A673 (cell line): ENCODE measurements at regions not wholly inside any gene's neighbourhood (a gene's known extent, or its start where the extent isn't known, plus 50 kb on each side); places are given as distances from the start of the nearest gene placed in this dataset.

Experiments used
- BruUV-seq: library from RNA; stranded (reverse); fragments of 400-500 nt; replicated peaks from 2 replicates; lab custom pipeline; 2021; lab: Mats Ljungman, UMichigan
- CTCF ChIA-PET: fragments of 300-600 bp; sonication (Branson Sonifier 250); formaldehyde crosslinking; loops from one replicate; lab custom pipeline; 2022; ENCODE audit warnings: antibody characterized with exemption; lab: Charles Lee
- POLR2A ChIA-PET: fragments of 300-600 bp; sonication (Branson Sonifier 250); formaldehyde crosslinking; loops from one replicate; lab custom pipeline; 2022; ENCODE audit warnings: antibody characterized with exemption; ENCODE audit not compliant: low non-redundant PET; lab: Charles Lee
- DNase-seq: peaks from one replicate; pipeline ENCODE4 v3.0.0-alpha.2; 2015; ENCODE audit warnings: low spot score
- H3K27ac ChIP-seq: fragments of 200-600 bp; sonication (generic); 2 replicates; pipeline ENCODE4 v1.5.1; 2016; ENCODE audit warnings: mixed run types, low read depth, mild to moderate bottlenecking, mixed read lengths, antibody characterized with exemption, low read length; ENCODE audit not compliant: poor library complexity, severe bottlenecking
- H3K27me3 ChIP-seq: fragments of 200-600 bp; sonication (generic); replicated peaks from 2 replicates; pipeline ENCODE4 v1.6.1; 2017; ENCODE audit warnings: mixed run types, low read depth, mild to moderate bottlenecking, mixed read lengths, antibody characterized with exemption, low read length; ENCODE audit not compliant: insufficient read depth, poor library complexity
- H3K36me3 ChIP-seq: fragments of 200-600 bp; sonication (generic); 2 replicates; pipeline ENCODE4 v1.6.1; 2016; ENCODE audit warnings: mixed run types, mild to moderate bottlenecking, mixed read lengths, antibody characterized with exemption, low read length; ENCODE audit not compliant: insufficient read depth, poor library complexity, severe bottlenecking
- H3K4me1 ChIP-seq: fragments of 200-600 bp; sonication (generic); 2 replicates; pipeline ENCODE4 v1.6.1; 2017; ENCODE audit warnings: mixed run types, mild to moderate bottlenecking, mixed read lengths, antibody characterized with exemption, low read length; ENCODE audit not compliant: insufficient read depth, poor library complexity, severe bottlenecking
- H3K4me3 ChIP-seq: fragments of 200-600 bp; sonication (generic); 2 replicates; pipeline ENCODE4 v1.5.1; 2016; ENCODE audit warnings: low read depth, mixed run types, mild to moderate bottlenecking, mixed read lengths, low read length; ENCODE audit not compliant: poor library complexity, severe bottlenecking
- H3K9me3 ChIP-seq: fragments of 200-600 bp; sonication (generic); 2 replicates; pipeline ENCODE4 v1.6.1; 2016; ENCODE audit warnings: mixed run types, low read depth, mild to moderate bottlenecking, mixed read lengths, antibody characterized with exemption, low read length; ENCODE audit not compliant: poor library complexity, severe bottlenecking
- EZH2 ChIP-seq: fragments of 200-600 bp; sonication (generic); IDR thresholded peaks from 2 replicates; pipeline ENCODE4 v1.6.1; 2017; ENCODE audit warnings: borderline replicate concordance, low read depth, mild to moderate bottlenecking, mixed read lengths, antibody characterized with exemption, low read length; ENCODE audit not compliant: poor library complexity, severe bottlenecking
- intact Hi-C: fragments of 100-400 bp; cut with micrococcal nuclease; formaldehyde crosslinking; loops from one replicate; pipeline ENCODE4 v1.10.0; 2022; ENCODE audit not compliant: unreplicated experiment
- TF ChIP-seq, protein P1 (sequence below): fragments of 300-800, 200-600 bp; sonication (generic); conservative IDR thresholded peaks from 2 replicates; pipeline ENCODE4 v1.5.1; 2017; ENCODE audit warnings: low read depth, mild to moderate bottlenecking, antibody characterized with exemption, low read length, moderate library complexity, mixed read lengths

DNA sequence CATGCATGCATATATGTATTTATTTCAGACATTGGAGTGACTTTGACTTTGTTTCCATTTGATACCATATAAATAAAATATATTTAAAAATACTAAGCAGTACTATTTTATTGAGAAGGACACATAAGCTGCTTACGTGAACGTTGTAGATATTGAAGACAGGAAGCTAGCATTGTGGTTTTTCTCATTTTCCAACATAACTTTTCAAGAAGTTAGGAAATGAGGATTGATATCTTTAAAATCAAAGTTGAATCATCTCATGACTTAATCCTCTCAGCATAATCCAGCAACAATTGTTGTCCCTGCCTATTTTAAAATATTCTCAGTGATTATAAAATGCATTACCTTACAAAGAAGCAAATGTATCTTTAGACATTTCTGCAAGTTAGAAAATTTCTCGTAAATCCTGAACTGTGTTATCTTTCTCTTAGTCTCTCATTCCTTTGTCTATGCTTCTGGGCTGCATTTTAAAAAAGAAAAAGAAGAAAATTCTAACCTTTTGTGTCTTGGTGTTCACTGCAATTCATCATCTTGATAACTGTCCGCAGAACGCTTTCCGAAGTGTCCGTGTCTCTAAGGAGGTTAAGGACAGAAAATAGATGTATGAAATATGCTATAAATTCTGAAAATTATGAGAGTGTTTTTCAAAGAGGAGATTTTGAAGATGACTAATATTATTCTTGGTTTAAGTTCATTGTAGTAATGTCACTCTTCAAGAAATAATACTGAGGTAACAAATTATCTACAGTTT is 1089.9 kb upstream of the CDH6 start:
- H3K4me3 ChIP-seq: no peak overlapping the region
- H3K36me3 ChIP-seq: no peaks in the 10 kb centered on the region
- no peaks in the 10 kb centered on the region for H3K9me3 ChIP-seq
- TF ChIP-seq EZH2: no peak
- TF ChIP-seq, protein P1, sequence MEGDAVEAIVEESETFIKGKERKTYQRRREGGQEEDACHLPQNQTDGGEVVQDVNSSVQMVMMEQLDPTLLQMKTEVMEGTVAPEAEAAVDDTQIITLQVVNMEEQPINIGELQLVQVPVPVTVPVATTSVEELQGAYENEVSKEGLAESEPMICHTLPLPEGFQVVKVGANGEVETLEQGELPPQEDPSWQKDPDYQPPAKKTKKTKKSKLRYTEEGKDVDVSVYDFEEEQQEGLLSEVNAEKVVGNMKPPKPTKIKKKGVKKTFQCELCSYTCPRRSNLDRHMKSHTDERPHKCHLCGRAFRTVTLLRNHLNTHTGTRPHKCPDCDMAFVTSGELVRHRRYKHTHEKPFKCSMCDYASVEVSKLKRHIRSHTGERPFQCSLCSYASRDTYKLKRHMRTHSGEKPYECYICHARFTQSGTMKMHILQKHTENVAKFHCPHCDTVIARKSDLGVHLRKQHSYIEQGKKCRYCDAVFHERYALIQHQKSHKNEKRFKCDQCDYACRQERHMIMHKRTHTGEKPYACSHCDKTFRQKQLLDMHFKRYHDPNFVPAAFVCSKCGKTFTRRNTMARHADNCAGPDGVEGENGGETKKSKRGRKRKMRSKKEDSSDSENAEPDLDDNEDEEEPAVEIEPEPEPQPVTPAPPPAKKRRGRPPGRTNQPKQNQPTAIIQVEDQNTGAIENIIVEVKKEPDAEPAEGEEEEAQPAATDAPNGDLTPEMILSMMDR: no peak
- peak; percentile 60 for DNase-seq
- H3K4me1 ChIP-seq: peaks cover 61% of the 10 kb centered on the region
- BruUV-seq: no TSS peak
- H3K27ac ChIP-seq: peak overlapping the region; percentile 43
- CTCF ChIA-PET: no interaction called here
- POLR2A ChIA-PET: interaction anchor here (0.7 kb wide), 1 partner anchor 633 kb away, joined by 4 read pairs; no protein-coding TSS in a partner anchor
- intact Hi-C loops: loop anchor here (5.0 kb wide), 1 partner anchor 224 kb away; no protein-coding TSS in a partner anchor
- H3K27me3 ChIP-seq: no peaks in the 10 kb centered on the region

DNA sequence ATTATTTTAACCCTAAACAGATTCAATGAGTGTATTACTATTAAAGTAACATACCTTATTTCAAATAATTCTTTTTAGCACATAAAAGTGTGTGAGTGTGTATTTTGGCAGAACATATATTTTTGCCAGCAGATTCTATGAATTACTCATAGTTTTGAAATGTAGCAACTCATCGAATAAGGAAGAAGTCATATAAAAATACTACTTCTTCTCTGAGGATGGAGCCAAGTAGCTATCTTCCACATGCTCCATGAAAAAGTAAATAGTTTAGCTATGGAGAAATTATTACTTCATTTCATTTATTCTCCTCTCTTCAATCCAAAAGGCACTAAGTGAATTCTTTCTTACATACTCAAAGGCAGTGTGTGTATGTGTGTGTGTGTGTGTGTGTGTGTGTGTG is 1090.4 kb upstream of the CDH6 start:
- ChIA-PET POLR2A (interaction anchor here (0.7 kb wide), 1 partner anchor 633 kb away, joined by 4 read pairs; no protein-coding TSS in a partner anchor), CTCF (no interaction called here)
- no peak overlapping the region for H3K4me3 ChIP-seq
- no TSS peak for BruUV-seq
- H3K36me3 ChIP-seq: no peaks in the 10 kb centered on the region
- H3K27ac ChIP-seq: peak overlapping the region; percentile 43
- no peaks in the 10 kb centered on the region for H3K27me3 ChIP-seq
- DNase-seq: peak; percentile 46
- H3K9me3 ChIP-seq: no peaks in the 10 kb centered on the region
- intact Hi-C loops: loop anchor here (5.0 kb wide), 1 partner anchor 224 kb away; no protein-coding TSS in a partner anchor
- H3K4me1 ChIP-seq: peaks cover 57% of the 10 kb centered on the region
- no peak for TF ChIP-seq EZH2
- TF ChIP-seq, protein P1: no peak

DNA sequence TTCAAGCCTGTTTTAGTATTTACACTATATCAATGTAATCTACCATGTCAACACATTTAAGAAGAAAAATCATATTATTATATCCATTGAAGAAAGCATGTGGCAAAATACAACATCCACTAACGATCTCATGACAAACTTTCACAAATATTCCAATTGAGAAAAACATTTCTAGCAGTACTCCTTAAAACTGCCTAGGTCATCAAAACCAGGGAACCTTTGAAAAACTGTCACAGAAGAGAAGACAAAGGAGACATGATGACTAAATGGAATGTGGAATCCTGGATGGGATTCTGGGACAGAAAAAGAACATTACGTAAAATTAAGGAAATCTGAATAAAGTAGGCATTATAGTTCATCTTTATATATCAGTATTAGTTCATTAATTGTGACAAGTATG is 1091.3 kb upstream of the CDH6 start:
- no peak overlapping the region for H3K4me3 ChIP-seq
- no peaks in the 10 kb centered on the region for H3K36me3 ChIP-seq
- TF ChIP-seq, protein P1: no peak
- TF ChIP-seq EZH2: no peak
- H3K9me3 ChIP-seq: no peaks in the 10 kb centered on the region
- POLR2A ChIA-PET: no interaction called here
- peak; percentile 26 for DNase-seq
- BruUV-seq: no TSS peak
- CTCF ChIA-PET: no interaction called here
- intact Hi-C loops: loop anchor here (5.0 kb wide), 1 partner anchor 225 kb away; no protein-coding TSS in a partner anchor
- peaks cover 57% of the 10 kb centered on the region for H3K4me1 ChIP-seq
- no peaks in the 10 kb centered on the region for H3K27me3 ChIP-seq
- no peak overlapping the region for H3K27ac ChIP-seq
